HepG2 (cell line): ENCODE measurements at regions not wholly inside any gene's neighbourhood (a gene's known extent, or its start where the extent isn't known, plus 50 kb on each side); places are given as distances from the start of the nearest gene placed in this dataset.

Source experiments
- AHR ChIP-seq: IDR thresholded peaks from 2 replicates; pipeline ENCODE4 v1.6.1; 2018; ENCODE audit warnings: missing genetic modification reagents, missing compliant biosample characterization
- ARNT2 ChIP-seq: sonication (generic); formaldehyde crosslinking; IDR thresholded peaks from 2 replicates; pipeline ENCODE4 v1.8.0; 2022; ENCODE audit warnings: mild to moderate bottlenecking, low read depth, missing genetic modification reagents, moderate library complexity
- ARNTL ChIP-seq: sonication (generic); formaldehyde crosslinking; IDR thresholded peaks from 2 replicates; pipeline ENCODE4 v1.4.0; 2020; ENCODE audit warnings: mild to moderate bottlenecking, missing genetic modification reagents
- ATM ChIP-seq: fragments of 450-650 bp; IDR thresholded peaks from 2 replicates; pipeline ENCODE4 v1.7.1; 2017; ENCODE audit warnings: mild to moderate bottlenecking, borderline replicate concordance
- BCL6 ChIP-seq: IDR thresholded peaks from 2 replicates; pipeline ENCODE4 v1.6.1; 2016; ENCODE audit warnings: missing genetic modification reagents, missing compliant biosample characterization
- DPF2 ChIP-seq: sonication (generic); formaldehyde crosslinking; IDR thresholded peaks from 2 replicates; pipeline ENCODE4 v1.4.0; 2020; ENCODE audit warnings: mild to moderate bottlenecking, low read depth, missing genetic modification reagents, borderline replicate concordance
- FIP1L1 ChIP-seq: fragments of 200-400 bp; formaldehyde crosslinking; IDR thresholded peaks from 2 replicates; pipeline ENCODE4 v1.6.1; 2018; ENCODE audit warnings: low read depth, mild to moderate bottlenecking, low read length, moderate library complexity, borderline replicate concordance; ENCODE audit not compliant: insufficient read depth
- FOXP1 ChIP-seq, 2 experiments: fragments of 450-650 bp in 1 of 2; IDR thresholded peaks; 2 replicates each; pipeline ENCODE4 v1.6.1; 2017 to 2018; ENCODE audit warnings: antibody characterized with exemption in 1 of 2
- HDAC2 ChIP-seq: sonication (generic); formaldehyde crosslinking; IDR thresholded peaks from 2 replicates; pipeline ENCODE4 v1.4.0; 2020; ENCODE audit warnings: missing genetic modification reagents
- KAT8 ChIP-seq: IDR thresholded peaks from 2 replicates; pipeline ENCODE4 v1.6.1; 2016; ENCODE audit warnings: missing genetic modification reagents, missing compliant biosample characterization
- MEF2D ChIP-seq: sonication (generic); formaldehyde crosslinking; IDR thresholded peaks from 2 replicates; pipeline ENCODE4 v1.5.1; 2020; ENCODE audit warnings: mild to moderate bottlenecking, missing genetic modification reagents
- NFATC3 ChIP-seq: sonication (generic); formaldehyde crosslinking; IDR thresholded peaks from 2 replicates; pipeline ENCODE4 v1.5.1; 2020; ENCODE audit warnings: mild to moderate bottlenecking, missing genetic modification reagents
- PAF1 ChIP-seq: IDR thresholded peaks from 2 replicates; pipeline ENCODE4 v1.6.1; 2016; ENCODE audit warnings: missing genetic modification reagents, missing compliant biosample characterization
- PAWR ChIP-seq: sonication (generic); formaldehyde crosslinking; IDR thresholded peaks from 2 replicates; pipeline ENCODE4 v1.4.0; 2020; ENCODE audit warnings: missing genetic modification reagents, mild to moderate bottlenecking, borderline replicate concordance
- RFXANK ChIP-seq: IDR thresholded peaks from 2 replicates; pipeline ENCODE4 v1.6.1; 2016
- TGIF2 ChIP-seq: IDR thresholded peaks from 2 replicates; pipeline ENCODE4 v1.6.1; 2016; ENCODE audit warnings: control low read depth, missing compliant biosample characterization
- THRA ChIP-seq: sonication (generic); formaldehyde crosslinking; IDR thresholded peaks from 2 replicates; pipeline ENCODE4 v1.4.0; 2020; ENCODE audit warnings: missing genetic modification reagents, borderline replicate concordance
- TRIM22 ChIP-seq: fragments of 450-650 bp; IDR thresholded peaks from 2 replicates; pipeline ENCODE4 v1.6.1; 2017
- ZNF503 ChIP-seq: sonication (generic); formaldehyde crosslinking; IDR thresholded peaks from 2 replicates; pipeline ENCODE4 v1.4.0; 2020; ENCODE audit warnings: missing genetic modification reagents
- ZNF589 ChIP-seq: sonication (generic); formaldehyde crosslinking; conservative IDR thresholded peaks from 2 replicates; pipeline ENCODE4 v1.8.0; 2022; ENCODE audit warnings: mild to moderate bottlenecking, moderate library complexity, missing genetic modification reagents
- ZNF879 ChIP-seq: sonication (generic); formaldehyde crosslinking; IDR thresholded peaks from 2 replicates; pipeline ENCODE4 v1.8.1; 2023; ENCODE audit warnings: missing genetic modification reagents
- TF ChIP-seq, protein P1 (sequence below): conservative IDR thresholded peaks from 2 replicates; pipeline ENCODE4 v1.6.1; 2018; ENCODE audit warnings: missing genetic modification reagents
- TF ChIP-seq, protein P2 (sequence below): sonication (generic); formaldehyde crosslinking; IDR thresholded peaks from 2 replicates; pipeline ENCODE4 v1.4.0; 2020; ENCODE audit warnings: mild to moderate bottlenecking, missing genetic modification reagents
- TF ChIP-seq, protein P3 (sequence below): sonication (generic); formaldehyde crosslinking; IDR thresholded peaks from 2 replicates; pipeline ENCODE4 v1.4.0; 2020; ENCODE audit warnings: low read depth, mild to moderate bottlenecking, missing genetic modification reagents

- peak; percentile 68; the same call in 1 of the 2 replicates for TF ChIP-seq ZNF503 (CRISPR knock-in tag)
- no peak for TF ChIP-seq TGIF2 (CRISPR knock-in tag)
- TF ChIP-seq ATM = no peak
- peak; percentile 37; the same call in 1 of the 2 replicates for TF ChIP-seq BCL6 (CRISPR knock-in tag)
- no peak for TF ChIP-seq NFATC3 (CRISPR knock-in tag)
- TF ChIP-seq RFXANK (CRISPR knock-in tag) = no peak
- TF ChIP-seq, protein P1, sequence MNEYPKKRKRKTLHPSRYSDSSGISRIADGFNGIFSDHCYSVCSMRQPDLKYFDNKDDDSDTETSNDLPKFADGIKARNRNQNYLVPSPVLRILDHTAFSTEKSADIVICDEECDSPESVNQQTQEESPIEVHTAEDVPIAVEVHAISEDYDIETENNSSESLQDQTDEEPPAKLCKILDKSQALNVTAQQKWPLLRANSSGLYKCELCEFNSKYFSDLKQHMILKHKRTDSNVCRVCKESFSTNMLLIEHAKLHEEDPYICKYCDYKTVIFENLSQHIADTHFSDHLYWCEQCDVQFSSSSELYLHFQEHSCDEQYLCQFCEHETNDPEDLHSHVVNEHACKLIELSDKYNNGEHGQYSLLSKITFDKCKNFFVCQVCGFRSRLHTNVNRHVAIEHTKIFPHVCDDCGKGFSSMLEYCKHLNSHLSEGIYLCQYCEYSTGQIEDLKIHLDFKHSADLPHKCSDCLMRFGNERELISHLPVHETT (CRISPR knock-in tag) = no peak
- no peak for TF ChIP-seq PAF1 (CRISPR knock-in tag)
- no peak for TF ChIP-seq FIP1L1
- TF ChIP-seq PAWR = no peak
- TF ChIP-seq DPF2 (CRISPR knock-in tag) = no peak
- no peak for TF ChIP-seq TRIM22
- TF ChIP-seq KAT8 (CRISPR knock-in tag) = no peak
- TF ChIP-seq FOXP1 (IDR thresholded peaks at IDR 0.05) = no peak
- TF ChIP-seq FOXP1 (CRISPR knock-in tag; IDR thresholded peaks at IDR 0.05) = peak; percentile 72; the same call in 1 of the 2 replicates
- TF ChIP-seq MEF2D (CRISPR knock-in tag) = peak; percentile 47; the same call in 1 of the 2 replicates
- peak; percentile 60; the same call in 1 of the 2 replicates for TF ChIP-seq THRA (CRISPR knock-in tag)
- TF ChIP-seq AHR (CRISPR knock-in tag) = no peak
- TF ChIP-seq, protein P2, sequence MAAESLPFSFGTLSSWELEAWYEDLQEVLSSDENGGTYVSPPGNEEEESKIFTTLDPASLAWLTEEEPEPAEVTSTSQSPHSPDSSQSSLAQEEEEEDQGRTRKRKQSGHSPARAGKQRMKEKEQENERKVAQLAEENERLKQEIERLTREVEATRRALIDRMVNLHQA (CRISPR knock-in tag) = no peak
- TF ChIP-seq HDAC2 (CRISPR knock-in tag) = peak; percentile 71
- no peak for TF ChIP-seq ARNTL (CRISPR knock-in tag)
- TF ChIP-seq ARNT2 (CRISPR knock-in tag) = no peak
- no peak for TF ChIP-seq ZNF879
- TF ChIP-seq, protein P3, sequence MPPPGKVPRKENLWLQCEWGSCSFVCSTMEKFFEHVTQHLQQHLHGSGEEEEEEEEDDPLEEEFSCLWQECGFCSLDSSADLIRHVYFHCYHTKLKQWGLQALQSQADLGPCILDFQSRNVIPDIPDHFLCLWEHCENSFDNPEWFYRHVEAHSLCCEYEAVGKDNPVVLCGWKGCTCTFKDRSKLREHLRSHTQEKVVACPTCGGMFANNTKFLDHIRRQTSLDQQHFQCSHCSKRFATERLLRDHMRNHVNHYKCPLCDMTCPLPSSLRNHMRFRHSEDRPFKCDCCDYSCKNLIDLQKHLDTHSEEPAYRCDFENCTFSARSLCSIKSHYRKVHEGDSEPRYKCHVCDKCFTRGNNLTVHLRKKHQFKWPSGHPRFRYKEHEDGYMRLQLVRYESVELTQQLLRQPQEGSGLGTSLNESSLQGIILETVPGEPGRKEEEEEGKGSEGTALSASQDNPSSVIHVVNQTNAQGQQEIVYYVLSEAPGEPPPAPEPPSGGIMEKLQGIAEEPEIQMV (CRISPR knock-in tag) = no peak
- TF ChIP-seq ZNF589 = no peak
Measured at GRCh38 chr20:16119909-16120308, 453.3 kb downstream of the KIF16B start (continued).
